ENCODE measurements at regions not wholly inside any gene's neighbourhood (a gene's known extent, or its start where the extent isn't known, plus 50 kb on each side); places are given as distances from the start of the nearest gene placed in this dataset.
"Not testable (repeated sequence)": the region's sequence is repeated elsewhere in the genome, so short reads cannot be mapped to it uniquely, and the experiment has no call there.

- Histone ChIP-seq H3K27ac (no peak overlapping the region), H3K4me3 (no peak overlapping the region), H3K27me3 (no peaks in the 10 kb centered on the region), H3K36me3 (no peaks in the 10 kb centered on the region), H3K9me3 (peaks cover 0 to 9% (median 7%) of the 10 kb centered on the region in 3 donors), H3K4me1 (no peaks in the 10 kb centered on the region)
- intact Hi-C loops (cut with DNase I; ENCODE audit: low total_unique reads), result no loop called here
- no peak for TF ChIP-seq CTCF (IDR thresholded peaks at IDR 0.05)
- DNase-seq, result no peak
These were observed 129.7 kb downstream of the EPC1 start for GRCh38 chr10:32217216-32217615.

DNA sequence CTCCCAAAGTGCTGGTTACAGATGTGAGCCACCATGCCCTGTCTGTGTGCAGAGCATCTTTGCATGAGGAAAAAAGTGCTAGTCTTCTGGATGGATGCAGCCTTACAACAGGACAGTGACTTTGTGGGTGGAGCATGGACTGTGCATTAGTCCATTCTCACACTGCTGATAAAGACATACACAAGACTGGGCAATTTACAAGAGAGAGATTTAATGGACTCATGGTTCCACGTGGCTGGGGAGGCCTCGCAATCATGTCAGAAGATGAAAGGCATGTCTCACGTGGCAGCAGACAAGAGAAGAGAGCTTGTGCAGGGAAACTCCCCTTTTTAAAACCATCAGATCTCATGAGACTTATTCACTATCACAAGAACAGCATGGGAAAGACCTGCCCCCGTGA, 133.1 kb downstream of the EPC1 start:
- intact Hi-C loops (cut with DNase I; ENCODE audit: low total_unique reads); H3K9me3 ChIP-seq; H3K4me1 ChIP-seq; H3K36me3 ChIP-seq; DNase-seq; H3K27me3 ChIP-seq; H3K4me3 ChIP-seq; H3K27ac ChIP-seq: not testable (repeated sequence)

DNA sequence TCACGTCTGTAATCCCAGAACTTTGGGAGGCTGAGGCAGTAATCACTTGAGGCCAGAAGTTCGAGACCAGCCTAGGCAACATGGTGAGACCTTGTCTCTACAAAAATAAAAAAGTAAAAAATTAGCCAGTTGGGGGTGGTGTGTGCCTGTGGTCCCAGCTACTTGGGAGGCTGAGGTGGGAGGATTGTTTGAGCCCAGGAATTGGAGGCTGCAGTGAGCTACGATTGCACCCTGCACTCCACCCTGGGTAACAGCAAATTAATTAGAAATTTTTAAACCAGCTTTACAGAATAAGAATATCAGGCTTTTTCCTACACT, 136.0 kb downstream of the EPC1 start:
- peak in 1 of 2 experiments; percentile 0 for TF ChIP-seq CTCF (IDR thresholded peaks at IDR 0.05)
- no peak overlapping the region for H3K27ac ChIP-seq
- no peaks in the 10 kb centered on the region for H3K4me1 ChIP-seq
- H3K4me3 ChIP-seq, result no peak overlapping the region
- DNase-seq, result no peak
- intact Hi-C loops (cut with DNase I; ENCODE audit: low total_unique reads), result no loop called here
- H3K27me3 ChIP-seq, result no peaks in the 10 kb centered on the region
- H3K36me3 ChIP-seq, result no peaks in the 10 kb centered on the region
- no peaks in the 10 kb centered on the region for H3K9me3 ChIP-seq

GRCh38 chr10:32210306-32211045, 136.5 kb downstream of the EPC1 start:
- intact Hi-C loops (cut with DNase I; ENCODE audit: low total_unique reads), result no loop called here
- Histone ChIP-seq H3K9me3 (no peaks in the 10 kb centered on the region), H3K4me1 (no peaks in the 10 kb centered on the region), H3K27me3 (no peaks in the 10 kb centered on the region), H3K27ac (no peak overlapping the region), H3K4me3 (no peak overlapping the region), H3K36me3 (no peaks in the 10 kb centered on the region)
- no peak for DNase-seq
- peak; percentile 30 to 43 for TF ChIP-seq CTCF (IDR thresholded peaks at IDR 0.05)

GRCh38 chr10:32208005-32208404, 139.0 kb downstream of the EPC1 start:
- H3K9me3 ChIP-seq; intact Hi-C loops (cut with DNase I; ENCODE audit: low total_unique reads); H3K27ac ChIP-seq; H3K36me3 ChIP-seq; H3K27me3 ChIP-seq; H3K4me1 ChIP-seq; DNase-seq; H3K4me3 ChIP-seq: not testable (repeated sequence)

DNA sequence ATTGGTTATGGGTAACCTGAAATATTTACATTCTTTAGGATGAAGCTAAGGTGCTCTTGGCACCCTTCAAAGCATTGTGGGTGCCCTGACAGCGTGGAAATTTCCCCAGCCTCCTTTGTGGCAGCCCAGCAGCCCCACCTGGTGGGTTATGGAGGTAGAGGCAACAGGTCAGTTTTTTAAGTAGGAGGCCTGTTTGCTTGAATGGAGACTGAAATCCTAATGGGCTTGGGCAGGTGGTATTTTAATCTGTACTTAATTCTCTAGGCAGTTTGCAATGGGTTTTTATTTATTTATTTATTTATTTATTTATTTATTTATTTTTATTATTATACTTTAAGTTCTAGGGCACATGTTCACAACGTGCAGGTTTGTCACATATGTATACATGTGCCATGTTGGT, 139.4 kb downstream of the EPC1 start:
- Histone ChIP-seq H3K9me3 (no peaks in the 10 kb centered on the region), H3K4me3 (no peak overlapping the region), H3K27ac (no peak overlapping the region), H3K4me1 (no peaks in the 10 kb centered on the region), H3K27me3 (no peaks in the 10 kb centered on the region), H3K36me3 (no peaks in the 10 kb centered on the region)
- intact Hi-C loops (cut with DNase I; ENCODE audit: low total_unique reads), result no loop called here
- peak in 1 of 2 donors; percentile 24 for DNase-seq
- TF ChIP-seq CTCF (IDR thresholded peaks at IDR 0.05), result peak; percentile 50 to 57

GRCh38 chr10:32205670-32206069, 141.3 kb downstream of the EPC1 start:
- no peaks in the 10 kb centered on the region for H3K9me3 ChIP-seq
- DNase-seq, result no peak
- H3K27me3 ChIP-seq, result no peaks in the 10 kb centered on the region
- no peaks in the 10 kb centered on the region for H3K4me1 ChIP-seq
- H3K36me3 ChIP-seq, result no peaks in the 10 kb centered on the region
- intact Hi-C loops (cut with DNase I; ENCODE audit: low total_unique reads), result no loop called here
- no peak overlapping the region for H3K4me3 ChIP-seq
- no peak for TF ChIP-seq CTCF (IDR thresholded peaks at IDR 0.05)
- no peak overlapping the region for H3K27ac ChIP-seq

Data from tibial artery (tissue), 4 donors.